Kidney (tissue), 13 donors: ENCODE measurements at regions not wholly inside any gene's neighbourhood (a gene's known extent, or its start where the extent isn't known, plus 50 kb on each side); places are given as distances from the start of the nearest gene placed in this dataset.

Source experiments
- DNase-seq, 5 donors: peaks; one replicate each; pipeline ENCODE4 v3.0.0-alpha.2; 2013 to 2020
- FAIRE-seq: peaks from 2 replicates; lab custom pipeline; 2012; peaks lifted over from hg19 to GRCh38; lab: Jason Lieb, UNC
- H3K27ac ChIP-seq, 2 donors: one replicate each; pipeline ENCODE4 v1.7.0; 2013; ENCODE audit warnings: low read depth in 2 of 2, low read length in 2 of 2, inconsistent platforms in 1 of 2
- H3K27me3 ChIP-seq: one replicate; pipeline ENCODE4 v1.7.1; 2013; ENCODE audit warnings: low read length, inconsistent platforms; ENCODE audit not compliant: control insufficient read depth, insufficient read depth
- H3K36me3 ChIP-seq, 3 donors: one replicate each; pipeline versions ENCODE4 v1.7.0 to v1.7.1; 2013; ENCODE audit warnings: low read length in 3 of 3, control low read depth in 1 of 3, inconsistent platforms in 1 of 3; ENCODE audit not compliant: insufficient read depth in 3 of 3, control insufficient read depth in 2 of 3
- H3K4me1 ChIP-seq, 3 donors: one replicate each; pipeline versions ENCODE4 v1.7.0 to v1.7.1; 2013; ENCODE audit warnings: low read length in 3 of 3, inconsistent platforms in 1 of 3, low read depth in 1 of 3; ENCODE audit not compliant: control insufficient read depth in 2 of 3, insufficient read depth in 2 of 3
- H3K4me3 ChIP-seq, 3 donors: one replicate each; pipeline versions ENCODE4 v1.7.0 to v1.8.1; 2013; ENCODE audit warnings: low read length in 3 of 3, control low read depth in 1 of 3, inconsistent platforms in 1 of 3
- H3K9ac ChIP-seq, 3 donors: one replicate each; pipeline versions ENCODE4 v1.7.0 to v1.7.1; 2013; ENCODE audit warnings: low read length in 3 of 3, control low read depth in 1 of 3, inconsistent platforms in 1 of 3
- H3K9me3 ChIP-seq, 3 donors: one replicate each; pipeline versions ENCODE4 v1.7.0 to v1.7.1; 2013; ENCODE audit warnings: low read length in 3 of 3, control low read depth in 1 of 3, inconsistent platforms in 1 of 3; ENCODE audit not compliant: control insufficient read depth in 2 of 3, insufficient read depth in 1 of 3
- CTCF ChIP-seq: IDR thresholded peaks from 3 replicates; pipeline ENCODE4 v1.5.1; 2012; ENCODE audit warnings: mild to moderate bottlenecking, moderate library complexity, borderline replicate concordance; ENCODE audit not compliant: insufficient read depth; ENCODE audit errors: extremely low read depth
- intact Hi-C: fragments of 100-400 bp; cut with DNase I; formaldehyde crosslinking; loops from one replicate; pipeline ENCODE4 v1.11.1; 2022
- donor health status: control.
- donor health status: control.
- donor health status: control.
- donor health status: control.
- donor health status: control.
- donor health status: DM: yes; HTN: yes; CAD: no.
- donor health status: Normal renal cell carcinoma (clear cell type).

GRCh38 chr4:16315456-16315855, 89.2 kb upstream of the TAPT1 start:
- Histone ChIP-seq H3K9ac (no peak overlapping the region), H3K27me3 (no peaks in the 10 kb centered on the region), H3K27ac (no peak overlapping the region), H3K4me1 (no peaks in the 10 kb centered on the region), H3K9me3 (no peaks in the 10 kb centered on the region), H3K36me3 (no peaks in the 10 kb centered on the region), H3K4me3 (no peak overlapping the region)
- intact Hi-C loops, result no loop called here
- TF ChIP-seq CTCF, result no peak
- peak in 1 of 5 donors; percentile 15 for DNase-seq
- FAIRE-seq, result no peak

- intact Hi-C loops, result no loop called here
- no peak for TF ChIP-seq CTCF
- no peak for FAIRE-seq
Observed at GRCh38 chr4:16310606-16311005, 84.3 kb upstream of the TAPT1 start.

GRCh38 chr4:16302648-16303047, 76.4 kb upstream of the TAPT1 start:
- no peak for FAIRE-seq
- no peak overlapping the region for H3K27ac ChIP-seq

More at GRCh38 chr4:16310606-16311005, 84.3 kb upstream of the TAPT1 start:
- no peak for DNase-seq
- Histone ChIP-seq H3K9me3 (no peaks in the 10 kb centered on the region), H3K27me3 (no peaks in the 10 kb centered on the region), H3K4me3 (no peak overlapping the region), H3K9ac (no peak overlapping the region), H3K36me3 (no peaks in the 10 kb centered on the region), H3K4me1 (no peaks in the 10 kb centered on the region), H3K27ac (no peak overlapping the region)

More at GRCh38 chr4:16302648-16303047, 76.4 kb upstream of the TAPT1 start:
- Histone ChIP-seq H3K9me3 (no peaks in the 10 kb centered on the region), H3K4me1 (no peaks in the 10 kb centered on the region), H3K4me3 (no peak overlapping the region), H3K36me3 (no peaks in the 10 kb centered on the region), H3K9ac (no peak overlapping the region), H3K27me3 (no peaks in the 10 kb centered on the region)
- no peak for TF ChIP-seq CTCF
- intact Hi-C loops, result no loop called here
- DNase-seq, result no peak
